IMR-90 (cell line): ENCODE measurements at regions not wholly inside any gene's neighbourhood (a gene's known extent, or its start where the extent isn't known, plus 50 kb on each side); places are given as distances from the start of the nearest gene placed in this dataset.
A peak's percentile ranks its signal among the peaks of the same experiment; 100 is the strongest.

Experiments used
- ATAC-seq: fragments of 200-7000 bp; cut with Tn5 transposase; 2 replicates; pipeline ENCODE4 v1.9.1; 2020; ENCODE audit warnings: low read depth, mild to moderate bottlenecking, moderate library complexity
- BruUV-seq: library from RNA; stranded (reverse); fragments of 400-500 nt; replicated peaks from 2 replicates; lab custom pipeline; 2021; lab: Mats Ljungman, UMichigan
- CTCF ChIA-PET: fragments of 300-600 bp; formaldehyde crosslinking; extraction: SDS; loops from one replicate; lab custom pipeline; 2021; ENCODE audit warnings: antibody characterized with exemption; lab: Yijun Ruan, JAX
- POLR2A ChIA-PET: fragments of 300-600 bp; sonication (Branson Sonifier 250); formaldehyde crosslinking; loops from one replicate; lab custom pipeline; 2022; ENCODE audit warnings: antibody characterized with exemption; ENCODE audit not compliant: unreplicated experiment; lab: Charles Lee
- DNase-seq: peaks from one replicate; pipeline ENCODE4 v3.0.0; 2013
- H2AFZ ChIP-seq: replicated peaks from 2 replicates; pipeline ENCODE3; 2013; ENCODE audit warnings: low read length, mild to moderate bottlenecking; ENCODE audit not compliant: poor library complexity
- H2AK5ac ChIP-seq: 2 replicates; pipeline ENCODE4 v1.6.1; 2013; ENCODE audit warnings: low read depth, low read length, inconsistent platforms
- H2AK9ac ChIP-seq: replicated peaks from 2 replicates; pipeline ENCODE3; 2013; ENCODE audit warnings: mild to moderate bottlenecking, low read depth, low read length, moderate library complexity; ENCODE audit not compliant: poor library complexity
- H2BK120ac ChIP-seq: 2 replicates; pipeline ENCODE4 v1.6.1; 2013; ENCODE audit warnings: low read depth, low read length, inconsistent platforms
- H2BK15ac ChIP-seq: 3 replicates; pipeline ENCODE4 v1.6.1; 2013; ENCODE audit warnings: low read depth, low read length, inconsistent platforms
- H2BK20ac ChIP-seq: 2 replicates; pipeline ENCODE4 v1.6.1; 2013; ENCODE audit warnings: low read depth, mild to moderate bottlenecking, inconsistent platforms, low read length, moderate library complexity
- H2BK5ac ChIP-seq: 2 replicates; pipeline ENCODE4 v1.6.1; 2013; ENCODE audit warnings: mild to moderate bottlenecking, low read depth, low read length, inconsistent platforms; ENCODE audit not compliant: poor library complexity, severe bottlenecking
- H3K14ac ChIP-seq: replicated peaks from 2 replicates; pipeline ENCODE4 v1.6.1; 2013; ENCODE audit warnings: low read depth, low read length, inconsistent platforms
- H3K18ac ChIP-seq: 2 replicates; pipeline ENCODE4 v1.6.1; 2013; ENCODE audit warnings: low read depth, low read length, control low read depth
- H3K23ac ChIP-seq: 2 replicates; pipeline ENCODE4 v1.6.1; 2013; ENCODE audit warnings: low read depth, low read length, inconsistent platforms
- H3K27ac ChIP-seq: 2 replicates; pipeline ENCODE4 v1.5.1; 2013; ENCODE audit warnings: mild to moderate bottlenecking, control low read depth, low read length; ENCODE audit not compliant: insufficient read depth
- H3K27me3 ChIP-seq: 2 replicates; pipeline ENCODE4 v1.6.1; 2013; ENCODE audit warnings: low read length; ENCODE audit not compliant: control insufficient read depth, insufficient read depth
- H3K36me3 ChIP-seq: 2 replicates; pipeline ENCODE4 v1.6.1; 2013; ENCODE audit warnings: low read length, mixed read lengths; ENCODE audit not compliant: control insufficient read depth, insufficient read depth
- H3K4ac ChIP-seq: 2 replicates; pipeline ENCODE4 v1.6.1; 2013; ENCODE audit warnings: low read depth, low read length, inconsistent platforms
- H3K4me1 ChIP-seq: 2 replicates; pipeline ENCODE4 v1.6.1; 2013; ENCODE audit warnings: low read length, mixed read lengths; ENCODE audit not compliant: control insufficient read depth, insufficient read depth
- H3K4me2 ChIP-seq: 2 replicates; pipeline ENCODE4 v1.6.1; 2013; ENCODE audit warnings: low read depth, mild to moderate bottlenecking, control low read depth, low read length, moderate library complexity
- H3K4me3 ChIP-seq: 2 replicates; pipeline ENCODE4 v1.5.1; 2013; ENCODE audit warnings: low read depth, mild to moderate bottlenecking, control low read depth, low read length, moderate library complexity; ENCODE audit not compliant: insufficient read depth
- H3K56ac ChIP-seq: 2 replicates; pipeline ENCODE4 v1.6.1; 2013; ENCODE audit warnings: low read length, inconsistent platforms; ENCODE audit not compliant: insufficient read depth; ENCODE audit errors: extremely low read depth
- H3K79me1 ChIP-seq, 2 experiments: 2 replicates each; pipeline ENCODE4 v1.6.1; 2013; ENCODE audit warnings: low read length in 2 of 2, inconsistent platforms in 1 of 2, low read depth in 1 of 2
- H3K9ac ChIP-seq: 2 replicates; pipeline ENCODE4 v1.6.1; 2013; ENCODE audit warnings: low read depth, low read length, control low read depth
- H3K9me1 ChIP-seq: 2 replicates; pipeline ENCODE4 v1.6.1; 2013; ENCODE audit warnings: low read length, inconsistent platforms; ENCODE audit not compliant: insufficient read depth
- H3K9me3 ChIP-seq: 2 replicates; pipeline ENCODE4 v1.6.1; 2013; ENCODE audit warnings: low read length; ENCODE audit not compliant: control insufficient read depth, insufficient read depth
- H4K20me1 ChIP-seq: 2 replicates; pipeline ENCODE4 v1.6.1; 2013; ENCODE audit warnings: low read length, inconsistent platforms; ENCODE audit not compliant: insufficient read depth
- H4K5ac ChIP-seq: 2 replicates; pipeline ENCODE4 v1.6.1; 2013; ENCODE audit warnings: mild to moderate bottlenecking, low read depth, low read length, control low read depth
- H4K8ac ChIP-seq, 2 experiments: 2 replicates each; pipeline ENCODE4 v1.6.1; 2013; ENCODE audit warnings: low read depth in 2 of 2, low read length in 2 of 2, control low read depth in 1 of 2, inconsistent platforms in 1 of 2
- H4K91ac ChIP-seq: 2 replicates; pipeline ENCODE4 v1.6.1; 2013; ENCODE audit warnings: low read depth, low read length, inconsistent platforms; ENCODE audit not compliant: insufficient read depth
- BHLHE40 ChIP-seq: fragments of 150-350 bp; IDR thresholded peaks from 2 replicates; pipeline ENCODE4 v1.6.1; 2016; ENCODE audit warnings: mild to moderate bottlenecking, low read depth, low read length
- CEBPB ChIP-seq: IDR thresholded peaks from 2 replicates; pipeline ENCODE4 v1.6.1; 2012; ENCODE audit warnings: low read depth, low read length, improper control_type of control experiment
- MXI1 ChIP-seq: IDR thresholded peaks from 2 replicates; pipeline ENCODE4 v1.6.1; 2012; ENCODE audit warnings: low read depth, mild to moderate bottlenecking, low read length, moderate library complexity, borderline replicate concordance
- SMC3 ChIP-seq: fragments of 150-350 bp; IDR thresholded peaks from 2 replicates; pipeline ENCODE4 v1.6.1; 2016; ENCODE audit warnings: low read depth, mild to moderate bottlenecking, antibody characterized with exemption, low read length, moderate library complexity
- WGBS, 2 experiments: methylation state at CpG; one replicate each; pipeline versions ENCODE4 v1.1.5 to v1.1.7; 2013; ENCODE audit warnings: missing lambda C conversion rate in 2 of 2; ENCODE audit not compliant: insufficient read length in 1 of 2; ENCODE audit errors: extremely low coverage in 2 of 2; 5-methylcytosine and 5-hydroxymethylcytosine counted together
- dilution Hi-C: fragments of 300-500 bp; cut with HindIII; formaldehyde crosslinking; loops from one replicate; pipeline ENCODE4 v1.14.3; 2018; ENCODE audit warnings: low sequenced_read_pairs; ENCODE audit not compliant: unreplicated experiment
- in situ Hi-C: fragments of 300-500 bp; cut with MboI; formaldehyde crosslinking; loops from 3 replicates; pipeline ENCODE4 v1.14.3; 2019; ENCODE audit warnings: low sequenced_read_pairs, inconsistent platforms, mixed read lengths
- intact Hi-C: fragments of 100-400 bp; cut with micrococcal nuclease; formaldehyde crosslinking; loops from 2 replicates; pipeline ENCODE4 v1.10.0; 2022
- TF ChIP-seq, protein P1 (sequence below): conservative IDR thresholded peaks from 2 replicates; pipeline ENCODE4 v1.5.1; 2012; ENCODE audit warnings: mild to moderate bottlenecking, low read depth, low read length, improper control_type of control experiment

DNA sequence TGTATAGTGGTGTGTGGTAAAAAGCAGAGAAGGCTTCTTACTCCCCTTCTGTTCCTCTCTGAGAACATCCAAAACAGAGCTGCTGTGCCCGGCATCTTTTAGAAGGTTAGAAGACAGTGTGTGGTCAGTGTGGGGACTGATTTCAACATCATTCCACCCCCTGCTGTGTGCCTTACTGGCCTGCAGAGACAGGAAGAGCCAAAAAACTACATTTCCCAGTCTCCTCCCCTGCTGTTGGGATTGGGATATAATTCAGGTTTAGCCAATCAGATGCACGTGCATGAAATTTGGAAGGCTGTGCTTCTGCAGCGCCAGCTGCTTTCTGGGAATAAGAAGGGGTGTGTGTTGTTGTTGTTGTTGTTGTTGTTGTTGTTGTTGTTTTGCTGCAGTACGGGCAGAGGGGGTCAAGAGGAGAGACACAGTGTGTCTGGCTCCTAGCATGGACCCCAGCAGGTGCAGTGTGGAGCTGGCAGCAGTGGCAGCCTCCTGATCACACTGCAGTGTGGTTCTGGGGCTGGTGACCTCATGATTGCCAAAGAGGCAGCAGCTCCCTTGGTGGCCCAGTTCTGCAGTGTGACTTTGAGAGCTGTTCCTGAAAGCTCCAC is 74.7 kb downstream of the MRPL14 start:
- Histone ChIP-seq H3K27ac (peak overlapping the region; percentile 48; the same call in 1 of the 2 replicates), H3K9me3 (no peaks in the 10 kb centered on the region), H3K9ac (peak overlapping the region; percentile 3; the same call in 1 of the 2 replicates), H2AK5ac (peak overlapping the region; percentile 91), H2AFZ (peak overlapping the region; percentile 47), H3K4me3 (no peak overlapping the region), H4K5ac (peak overlapping the region; percentile 44), H3K27me3 (no peaks in the 10 kb centered on the region), H2BK20ac (peak overlapping the region; percentile 85), H2BK120ac (peak overlapping the region; percentile 89), H3K23ac (peak overlapping the region; percentile 42; the same call in 1 of the 2 replicates), H2AK9ac (peak overlapping the region; percentile 33), H4K20me1 (no peaks in the 10 kb centered on the region), H2BK5ac (peak overlapping the region; percentile 73), H3K79me1 (peaks cover 0 to 17% of the 10 kb centered on the region in 2 experiments; a peak in 2 of 4 replicates), H3K18ac (peak overlapping the region; percentile 76), H3K9me1 (peaks cover 63% of the 10 kb centered on the region), H3K14ac (peak overlapping the region; percentile 90), H3K56ac (peak overlapping the region; percentile 29), H4K91ac (peak overlapping the region; percentile 91), H2BK15ac (peak overlapping the region; percentile 92; the same call in 2 of the 3 replicates), H3K36me3 (no peaks in the 10 kb centered on the region), H3K4me2 (peak overlapping the region; percentile 24), H3K4ac (peak overlapping the region; percentile 92), H3K4me1 (peaks cover 64% of the 10 kb centered on the region), H4K8ac (peak overlapping the region; percentile 44 to 90)
- CTCF ChIA-PET = no interaction called here
- ATAC-seq (peak; percentile 54), DNase-seq (peak; percentile 80)
- intact Hi-C loops = no loop called here
- no CpG with 5 or more reads among the region's 4 CpGs for WGBS, 2 experiments
- no peak for TF ChIP-seq SMC3
- TF ChIP-seq BHLHE40 = peak; percentile 3; the same call in 1 of the 2 replicates
- TF ChIP-seq CEBPB = peak; percentile 94
- TF ChIP-seq, protein P1, sequence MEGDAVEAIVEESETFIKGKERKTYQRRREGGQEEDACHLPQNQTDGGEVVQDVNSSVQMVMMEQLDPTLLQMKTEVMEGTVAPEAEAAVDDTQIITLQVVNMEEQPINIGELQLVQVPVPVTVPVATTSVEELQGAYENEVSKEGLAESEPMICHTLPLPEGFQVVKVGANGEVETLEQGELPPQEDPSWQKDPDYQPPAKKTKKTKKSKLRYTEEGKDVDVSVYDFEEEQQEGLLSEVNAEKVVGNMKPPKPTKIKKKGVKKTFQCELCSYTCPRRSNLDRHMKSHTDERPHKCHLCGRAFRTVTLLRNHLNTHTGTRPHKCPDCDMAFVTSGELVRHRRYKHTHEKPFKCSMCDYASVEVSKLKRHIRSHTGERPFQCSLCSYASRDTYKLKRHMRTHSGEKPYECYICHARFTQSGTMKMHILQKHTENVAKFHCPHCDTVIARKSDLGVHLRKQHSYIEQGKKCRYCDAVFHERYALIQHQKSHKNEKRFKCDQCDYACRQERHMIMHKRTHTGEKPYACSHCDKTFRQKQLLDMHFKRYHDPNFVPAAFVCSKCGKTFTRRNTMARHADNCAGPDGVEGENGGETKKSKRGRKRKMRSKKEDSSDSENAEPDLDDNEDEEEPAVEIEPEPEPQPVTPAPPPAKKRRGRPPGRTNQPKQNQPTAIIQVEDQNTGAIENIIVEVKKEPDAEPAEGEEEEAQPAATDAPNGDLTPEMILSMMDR = 0 out of 2 replicates have a peak, but pooled peaks have one; percentile 7
- TF ChIP-seq MXI1 = no peak
- in situ Hi-C loops = no loop called here
- POLR2A ChIA-PET = interaction anchor here (0.8 kb wide), 1 partner anchor 12 kb away, joined by 3 read pairs; no protein-coding TSS in a partner anchor
- BruUV-seq = no TSS peak
- dilution Hi-C loops = no loop called here
